ENCODE measurements at regions not wholly inside any gene's neighbourhood (a gene's known extent, or its start where the extent isn't known, plus 50 kb on each side); places are given as distances from the start of the nearest gene placed in this dataset.
A peak's percentile ranks its signal among the peaks of the same experiment; 100 is the strongest.

GRCh38 chr22:45082795-45083194 is 73.0 kb upstream of the PHF21B start:
- no peak overlapping the region for H3K4me3 ChIP-seq
- no peaks in the 10 kb centered on the region for H3K36me3 ChIP-seq
- H3K27ac ChIP-seq: no peak overlapping the region
- TF ChIP-seq, protein P1, sequence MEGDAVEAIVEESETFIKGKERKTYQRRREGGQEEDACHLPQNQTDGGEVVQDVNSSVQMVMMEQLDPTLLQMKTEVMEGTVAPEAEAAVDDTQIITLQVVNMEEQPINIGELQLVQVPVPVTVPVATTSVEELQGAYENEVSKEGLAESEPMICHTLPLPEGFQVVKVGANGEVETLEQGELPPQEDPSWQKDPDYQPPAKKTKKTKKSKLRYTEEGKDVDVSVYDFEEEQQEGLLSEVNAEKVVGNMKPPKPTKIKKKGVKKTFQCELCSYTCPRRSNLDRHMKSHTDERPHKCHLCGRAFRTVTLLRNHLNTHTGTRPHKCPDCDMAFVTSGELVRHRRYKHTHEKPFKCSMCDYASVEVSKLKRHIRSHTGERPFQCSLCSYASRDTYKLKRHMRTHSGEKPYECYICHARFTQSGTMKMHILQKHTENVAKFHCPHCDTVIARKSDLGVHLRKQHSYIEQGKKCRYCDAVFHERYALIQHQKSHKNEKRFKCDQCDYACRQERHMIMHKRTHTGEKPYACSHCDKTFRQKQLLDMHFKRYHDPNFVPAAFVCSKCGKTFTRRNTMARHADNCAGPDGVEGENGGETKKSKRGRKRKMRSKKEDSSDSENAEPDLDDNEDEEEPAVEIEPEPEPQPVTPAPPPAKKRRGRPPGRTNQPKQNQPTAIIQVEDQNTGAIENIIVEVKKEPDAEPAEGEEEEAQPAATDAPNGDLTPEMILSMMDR (IDR thresholded peaks at IDR 0.05): peak in 1 of 6 experiments; percentile 28
- no peak for TF ChIP-seq POLR2A (IDR thresholded peaks at IDR 0.05)
- no peaks in the 10 kb centered on the region for H3K9me3 ChIP-seq
- WGBS, 2 donors: 40 to 46% methylated on average over 8 to 9 of the region's 9 CpGs
- peaks cover 0 to 19% (median 9%) of the 10 kb centered on the region in 3 donors for H3K4me1 ChIP-seq
- no peak for DNase-seq
- H3K27me3 ChIP-seq: peaks cover 0 to 48% (median under 1%) of the 10 kb centered on the region in 4 donors
- intact Hi-C loops (cut with DNase I): no loop called here

GRCh38 chr22:45083659-45084305 is 74.0 kb upstream of the PHF21B start:
- no peak for TF ChIP-seq POLR2A (IDR thresholded peaks at IDR 0.05)
- TF ChIP-seq, protein P1 (IDR thresholded peaks at IDR 0.05): no peak
- peaks cover 0 to 19% (median 9%) of the 10 kb centered on the region in 3 donors for H3K4me1 ChIP-seq
- DNase-seq: no peak
- no peaks in the 10 kb centered on the region for H3K36me3 ChIP-seq
- intact Hi-C loops (cut with DNase I): no loop called here
- no peaks in the 10 kb centered on the region for H3K9me3 ChIP-seq
- H3K27me3 ChIP-seq: peaks cover 0 to 41% (median 0%) of the 10 kb centered on the region in 4 donors
- no peak overlapping the region for H3K4me3 ChIP-seq
- 32 to 38% methylated on average over 5 to 6 of the region's 6 CpGs for WGBS, 2 donors
- H3K27ac ChIP-seq: peak overlapping the region in 1 of 4 donors; percentile 55

DNA sequence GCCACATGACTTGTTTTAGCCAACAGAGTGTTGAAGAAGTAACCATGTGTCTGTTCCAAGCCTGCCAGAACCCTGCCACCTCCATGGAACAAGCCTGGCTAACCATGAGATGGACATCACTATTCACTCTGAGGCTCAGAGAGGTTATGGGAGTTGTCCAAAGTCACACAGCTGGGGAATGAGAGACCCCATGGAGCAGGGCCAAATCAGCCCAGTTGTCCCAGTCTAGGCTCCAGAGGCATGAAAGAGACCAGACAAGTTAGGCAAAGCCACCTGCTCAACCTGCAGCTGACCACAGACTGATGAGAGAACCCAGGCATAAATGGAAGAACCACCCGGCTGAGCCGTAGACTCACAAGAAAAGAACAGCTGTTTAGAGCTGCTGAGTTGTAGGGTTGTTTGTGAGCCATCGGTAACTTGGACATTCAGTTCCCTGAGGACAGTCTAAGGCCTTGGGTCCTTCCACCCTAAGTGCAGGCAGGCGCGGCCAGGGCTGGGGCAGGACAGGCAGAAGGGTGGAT is 74.7 kb upstream of the PHF21B start:
- Histone ChIP-seq H3K27me3 (peaks cover 0 to 45% (median 0%) of the 10 kb centered on the region in 4 donors), H3K36me3 (no peaks in the 10 kb centered on the region), H3K27ac (peak overlapping the region in 1 of 4 donors; percentile 55), H3K9me3 (no peaks in the 10 kb centered on the region), H3K4me1 (peaks cover 0 to 19% (median 9%) of the 10 kb centered on the region in 3 donors), H3K4me3 (no peak overlapping the region)
- WGBS, 2 donors: 80 to 97% methylated on average over 2 to 5 of the region's 5 CpGs
- no peak for DNase-seq
- intact Hi-C loops (cut with DNase I): no loop called here
- no peak for TF ChIP-seq POLR2A (IDR thresholded peaks at IDR 0.05)
- TF ChIP-seq, protein P1 (IDR thresholded peaks at IDR 0.05): no peak

GRCh38 chr22:45087802-45088201 is 75.9 kb upstream of the NUP50 start:
- WGBS, 2 donors: 79 to 90% methylated on average over 5 of the region's 5 CpGs
- intact Hi-C loops (cut with DNase I): no loop called here
- DNase-seq: no peak
- peaks cover 0 to 54% (median 2%) of the 10 kb centered on the region in 4 donors for H3K27me3 ChIP-seq
- H3K36me3 ChIP-seq: no peaks in the 10 kb centered on the region
- H3K4me1 ChIP-seq: peaks cover 0 to 19% (median 9%) of the 10 kb centered on the region in 3 donors
- H3K9me3 ChIP-seq: peaks cover 0 to 6% (median 4%) of the 10 kb centered on the region in 3 donors
- H3K4me3 ChIP-seq: no peak overlapping the region
- TF ChIP-seq POLR2A (IDR thresholded peaks at IDR 0.05): no peak
- TF ChIP-seq, protein P1 (IDR thresholded peaks at IDR 0.05): no peak
- no peak overlapping the region for H3K27ac ChIP-seq

DNA sequence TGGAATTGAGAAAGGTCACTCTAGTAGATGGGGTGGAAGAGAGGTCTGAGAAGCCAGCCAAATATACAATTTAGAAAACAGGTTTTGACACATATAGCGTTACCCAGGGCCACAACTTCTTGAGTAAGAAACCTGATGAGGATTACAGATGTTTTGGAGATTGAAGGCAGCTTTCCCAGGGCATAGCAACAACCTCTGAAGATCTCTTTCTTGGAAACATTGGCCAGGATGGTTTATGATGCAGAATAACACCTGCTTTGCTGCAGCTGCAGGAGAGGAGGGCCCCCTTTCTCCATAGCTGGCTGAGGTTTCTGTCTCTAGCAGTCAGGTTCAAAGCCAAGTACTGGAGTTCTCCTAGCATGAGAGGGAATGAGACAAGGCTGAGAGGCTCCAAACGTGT is 75.1 kb upstream of the NUP50 start:
- WGBS, 2 donors: 71 to 75% methylated on average over 2 of the region's 2 CpGs
- H3K36me3 ChIP-seq: no peaks in the 10 kb centered on the region
- TF ChIP-seq, protein P1 (IDR thresholded peaks at IDR 0.05): no peak
- TF ChIP-seq POLR2A (IDR thresholded peaks at IDR 0.05): no peak
- no peak overlapping the region for H3K4me3 ChIP-seq
- no peak for DNase-seq
- intact Hi-C loops (cut with DNase I): no loop called here
- H3K27ac ChIP-seq: no peak overlapping the region
- H3K4me1 ChIP-seq: peaks cover 0 to 16% (median 9%) of the 10 kb centered on the region in 3 donors
- peaks cover 0 to 54% (median 2%) of the 10 kb centered on the region in 4 donors for H3K27me3 ChIP-seq
- peaks cover 0 to 6% (median 4%) of the 10 kb centered on the region in 3 donors for H3K9me3 ChIP-seq

Measured in esophagus squamous epithelium (tissue), 5 donors.